ENCODE measurements at regions not wholly inside any gene's neighbourhood (a gene's known extent, or its start where the extent isn't known, plus 50 kb on each side); places are given as distances from the start of the nearest gene placed in this dataset.

- TF ChIP-seq GATA2 (IDR thresholded peaks at IDR 0.05; ENCODE audit: low read depth, low read length) (no peak), GATA3 (IDR thresholded peaks at IDR 0.05; ENCODE audit: low read depth, low read length) (no peak)
Observed at GRCh38 chr18:2223449-2223848, 347.9 kb downstream of the METTL4 start.
